Psoas muscle (tissue), 7 donors: ENCODE measurements at regions not wholly inside any gene's neighbourhood (a gene's known extent, or its start where the extent isn't known, plus 50 kb on each side); places are given as distances from the start of the nearest gene placed in this dataset.
"Not testable (repeated sequence)": the region's sequence is repeated elsewhere in the genome, so short reads cannot be mapped to it uniquely, and the experiment has no call there.

ENCODE experiments used
- ATAC-seq, 4 donors: fragments of 200-7000 bp; cut with Tn5 transposase; one replicate each; pipeline ENCODE4 v1.9.1; 2020; ENCODE audit warnings: moderate library complexity in 3 of 4, mild to moderate bottlenecking in 2 of 4
- DNase-seq, 2 donors: peaks; one replicate each; pipeline ENCODE4 v3.0.0-alpha.2; 2020
- H3K27ac ChIP-seq: fragments of 200-600 bp; one replicate; pipeline ENCODE4 v1.8.0; 2022
- H3K27me3 ChIP-seq, 3 donors: fragments of 200-600 bp in 1 of 3; one replicate each; pipeline versions ENCODE4 v1.6.1 to v1.8.0; 2013 to 2022; ENCODE audit warnings: low read length in 2 of 3, mild to moderate bottlenecking in 2 of 3, moderate library complexity in 1 of 3; ENCODE audit not compliant: insufficient read depth in 3 of 3
- H3K36me3 ChIP-seq, 2 donors: fragments of 200-600 bp in 1 of 2; one replicate each; pipeline versions ENCODE4 v1.6.1 to v1.8.0; 2013 to 2022; ENCODE audit warnings: low read depth in 1 of 2, mild to moderate bottlenecking in 1 of 2, moderate library complexity in 1 of 2; ENCODE audit not compliant: insufficient read depth in 1 of 2
- H3K4me1 ChIP-seq: fragments of 200-600 bp; one replicate; pipeline ENCODE4 v1.8.0; 2022
- H3K4me3 ChIP-seq: fragments of 200-600 bp; one replicate; pipeline ENCODE4 v1.8.0; 2022; ENCODE audit warnings: mild to moderate bottlenecking
- H3K9me3 ChIP-seq: fragments of 200-600 bp; one replicate; pipeline ENCODE4 v1.8.0; 2022
- WGBS, 3 donors: extraction: QIAGEN DNeasy Blood & Tissue Kit; methylation state at CpG; one replicate each; pipeline versions ENCODE4 v1.1.6 to v1.1.7; 2013; 5-methylcytosine and 5-hydroxymethylcytosine counted together
- intact Hi-C, 2 donors: fragments of 100-400 bp; cut with DNase I; formaldehyde crosslinking; loops; one replicate each; pipeline versions ENCODE4 v1.11.0 to v1.14.2; 2022
- donor health status: healthy with polysubstance abuse.
- donor health status: DM: no; HTN: no; CAD: no; lungs with moderate emphysema.
- donor health status: Bipolar disorder and iron deficiency.
- donor health status: healthy.
- donor health status: DM: yes; HTN: yes; CAD: no.
- donor health status: DM: no; HTN: no; CAD: no.
- donor health status: DM: yes; HTN: yes; CAD: no.

GRCh38 chr16:18616993-18617392, 55.1 kb upstream of the NOMO2 start:
- H3K4me3 ChIP-seq, H3K4me1 ChIP-seq, H3K27me3 ChIP-seq, intact Hi-C loops, DNase-seq, H3K27ac ChIP-seq, ATAC-seq, H3K36me3 ChIP-seq, H3K9me3 ChIP-seq: not testable (repeated sequence)
- 40 to 51% (median 42%) methylated on average over 4 of the region's 4 CpGs for WGBS, 3 donors

- H3K4me3 ChIP-seq, H3K36me3 ChIP-seq, H3K27me3 ChIP-seq, DNase-seq, H3K27ac ChIP-seq, H3K4me1 ChIP-seq, ATAC-seq, H3K9me3 ChIP-seq, intact Hi-C loops: not testable (repeated sequence)
- 68 to 79% (median 79%) methylated on average over 4 to 6 of the region's 6 CpGs for WGBS, 3 donors
Measured at GRCh38 chr16:18616137-18616755, 54.3 kb upstream of the NOMO2 start.
